H1 (cell line): ENCODE measurements at regions not wholly inside any gene's neighbourhood (a gene's known extent, or its start where the extent isn't known, plus 50 kb on each side); places are given as distances from the start of the nearest gene placed in this dataset.

Source experiments
- ATF3 ChIP-seq: IDR thresholded peaks from 2 replicates; pipeline ENCODE4 v1.6.1; 2011; ENCODE audit warnings: low read depth, mild to moderate bottlenecking, low read length; ENCODE audit not compliant: insufficient read depth
- CBX5 ChIP-seq: fragments of 300-800, 300-1000 bp; sonication (generic); IDR thresholded peaks from 2 replicates; pipeline ENCODE4 v1.7.1; 2016; ENCODE audit warnings: antibody characterized with exemption, low read length, low read depth
- CHD2 ChIP-seq: IDR thresholded peaks from 2 replicates; pipeline ENCODE4 v1.6.1; 2012; ENCODE audit warnings: low read length, improper control_type of control experiment
- EGR1 ChIP-seq: IDR thresholded peaks from 2 replicates; pipeline ENCODE4 v1.6.1; 2011; ENCODE audit warnings: low read depth, low read length, borderline replicate concordance
- EZH2 ChIP-seq: fragments of 200-600 bp; sonication (generic); IDR thresholded peaks from 2 replicates; pipeline ENCODE4 v1.7.1; 2012; ENCODE audit warnings: low read depth, mild to moderate bottlenecking, moderate library complexity, low read length, inconsistent platforms; ENCODE audit not compliant: severe bottlenecking
- HDAC2 ChIP-seq, 2 experiments: fragments of 300-600 bp in 1 of 2; sonication (generic) in 1 of 2; IDR thresholded peaks; 2 replicates each; pipeline ENCODE4 v1.6.1; 2011 to 2012; ENCODE audit warnings: low read depth in 2 of 2, low read length in 2 of 2, mild to moderate bottlenecking in 2 of 2, moderate library complexity in 2 of 2, borderline replicate concordance in 1 of 2, inconsistent platforms in 1 of 2
- KDM1A ChIP-seq: fragments of 200-600, 300-600 bp; sonication (generic); IDR thresholded peaks from 2 replicates; pipeline ENCODE4 v1.7.1; 2016; ENCODE audit warnings: mild to moderate bottlenecking, low read length, borderline replicate concordance
- MAX ChIP-seq: IDR thresholded peaks from 2 replicates; pipeline ENCODE4 v1.6.1; 2012; ENCODE audit warnings: inconsistent platforms
- POLR2A ChIP-seq, 2 experiments: IDR thresholded peaks; 1 replicate in 1 of 2; 2 replicates in 1 of 2; pipeline ENCODE4 v1.6.1; 2011; ENCODE audit warnings: low read depth in 2 of 2, low read length in 2 of 2, mild to moderate bottlenecking in 2 of 2; ENCODE audit errors: control extremely low read depth in 1 of 2
- POLR2AphosphoS5 ChIP-seq: IDR thresholded peaks from 2 replicates; pipeline ENCODE4 v1.6.1; 2011; ENCODE audit warnings: low read depth, low read length
- RAD21 ChIP-seq, 2 experiments: IDR thresholded peaks in 1 of 2; conservative IDR thresholded peaks in 1 of 2; 2 replicates each; pipeline ENCODE4 v1.6.1; 2011; ENCODE audit warnings: low read depth in 2 of 2, low read length in 2 of 2, improper control_type of control experiment in 1 of 2, inconsistent platforms in 1 of 2, mild to moderate bottlenecking in 1 of 2, moderate library complexity in 1 of 2
- TAF1 ChIP-seq: IDR thresholded peaks from 2 replicates; pipeline ENCODE4 v1.6.1; 2011; ENCODE audit warnings: mild to moderate bottlenecking, low read depth, low read length
- TBP ChIP-seq: IDR thresholded peaks from 2 replicates; pipeline ENCODE4 v1.6.1; 2011; ENCODE audit warnings: low read depth, low read length, improper control_type of control experiment
- TF ChIP-seq, protein P1 (sequence below), 3 experiments: IDR thresholded peaks; 1 replicate in 2 of 3; 2 replicates in 1 of 3; pipeline versions ENCODE4 v1.5.1 to v1.6.1; 2011; ENCODE audit warnings: low read length in 3 of 3, mild to moderate bottlenecking in 3 of 3, inconsistent platforms in 2 of 3, low read depth in 1 of 3, moderate library complexity in 1 of 3; ENCODE audit not compliant: insufficient read depth in 1 of 3; ENCODE audit errors: control extremely low read depth in 1 of 3

DNA sequence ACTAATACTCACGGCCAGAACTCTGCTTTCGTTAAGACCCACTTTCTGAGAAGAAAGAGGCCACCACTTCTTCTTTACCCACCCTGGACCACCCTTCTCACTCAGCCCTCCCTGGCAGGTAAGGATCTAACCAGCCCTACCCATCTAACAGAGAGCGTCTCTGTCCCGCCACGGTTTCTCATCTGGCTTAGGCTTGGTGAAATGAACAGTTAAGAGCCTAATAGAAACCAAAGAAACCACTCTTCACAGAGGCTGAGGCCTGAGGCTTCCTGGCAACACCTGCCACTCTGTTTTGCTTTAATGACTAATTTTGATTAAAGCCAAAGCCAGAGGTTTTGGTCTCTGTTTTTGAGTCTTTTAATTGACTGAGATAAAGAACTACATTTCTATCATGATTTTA lies 354.1 kb upstream of the SLC30A5 start:
- TF ChIP-seq EGR1 (no peak), POLR2A (IDR thresholded peaks at IDR 0.05; ENCODE audit: control extremely low read depth in 1 of 2, low read depth in 2 of 2, low read length in 2 of 2) (no peak), HDAC2 (IDR thresholded peaks at IDR 0.05; ENCODE audit: borderline replicate concordance in 1 of 2, low read depth in 2 of 2, low read length in 2 of 2) (no peak), TAF1 (no peak), POLR2AphosphoS5 (no peak), EZH2 (no peak), ATF3 (no peak), CBX5 (no peak), MAX (no peak), RAD21 (IDR thresholded peaks at IDR 0.05 in 1 of 2, conservative IDR thresholded peaks at IDR 0.05 in 1 of 2; ENCODE audit: low read depth in 2 of 2, low read length in 2 of 2) (no peak), TBP (no peak), CHD2 (no peak), KDM1A (no peak)
- TF ChIP-seq, protein P1, sequence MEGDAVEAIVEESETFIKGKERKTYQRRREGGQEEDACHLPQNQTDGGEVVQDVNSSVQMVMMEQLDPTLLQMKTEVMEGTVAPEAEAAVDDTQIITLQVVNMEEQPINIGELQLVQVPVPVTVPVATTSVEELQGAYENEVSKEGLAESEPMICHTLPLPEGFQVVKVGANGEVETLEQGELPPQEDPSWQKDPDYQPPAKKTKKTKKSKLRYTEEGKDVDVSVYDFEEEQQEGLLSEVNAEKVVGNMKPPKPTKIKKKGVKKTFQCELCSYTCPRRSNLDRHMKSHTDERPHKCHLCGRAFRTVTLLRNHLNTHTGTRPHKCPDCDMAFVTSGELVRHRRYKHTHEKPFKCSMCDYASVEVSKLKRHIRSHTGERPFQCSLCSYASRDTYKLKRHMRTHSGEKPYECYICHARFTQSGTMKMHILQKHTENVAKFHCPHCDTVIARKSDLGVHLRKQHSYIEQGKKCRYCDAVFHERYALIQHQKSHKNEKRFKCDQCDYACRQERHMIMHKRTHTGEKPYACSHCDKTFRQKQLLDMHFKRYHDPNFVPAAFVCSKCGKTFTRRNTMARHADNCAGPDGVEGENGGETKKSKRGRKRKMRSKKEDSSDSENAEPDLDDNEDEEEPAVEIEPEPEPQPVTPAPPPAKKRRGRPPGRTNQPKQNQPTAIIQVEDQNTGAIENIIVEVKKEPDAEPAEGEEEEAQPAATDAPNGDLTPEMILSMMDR (IDR thresholded peaks at IDR 0.05; ENCODE audit: control extremely low read depth in 1 of 3, insufficient read depth in 1 of 3, low read depth in 1 of 3, low read length in 3 of 3), result no peak
